Adrenal gland (tissue), 5 donors: ENCODE measurements at regions not wholly inside any gene's neighbourhood (a gene's known extent, or its start where the extent isn't known, plus 50 kb on each side); places are given as distances from the start of the nearest gene placed in this dataset.
"Not testable (repeated sequence)": the region's sequence is repeated elsewhere in the genome, so short reads cannot be mapped to it uniquely, and the experiment has no call there.

Experiments
- CTCF ChIP-seq, 6 experiments: fragments of 450-650 bp in 4 of 6; fragments of 200-600 bp in 2 of 6; sonication (generic) in 1 of 6; IDR thresholded peaks; 1 replicate in 5 of 6; 2 replicates in 1 of 6; pipeline versions ENCODE4 v1.5.1 to v1.8.0; 2016 to 2021; ENCODE audit warnings: antibody characterized with exemption in 6 of 6, mild to moderate bottlenecking in 2 of 6, moderate library complexity in 1 of 6
- POLR2A ChIP-seq, 2 donors: fragments of 450-650 bp; IDR thresholded peaks; one replicate each; pipeline ENCODE4 v1.6.1; 2017; ENCODE audit warnings: antibody characterized with exemption in 2 of 2, mild to moderate bottlenecking in 2 of 2, moderate library complexity in 1 of 2
- donor health status: DM: no; HTN: no; CAD: no.

GRCh38 chr22:11041416-11041815, 4486.6 kb upstream of the OR11H1 start:
- TF ChIP-seq CTCF, POLR2A (IDR thresholded peaks at IDR 0.05): not testable (repeated sequence)
